T-helper 1 cell treated with Interleukin-12 subunit alpha and Interleukin-12 subunit beta and Interleukin-4 antibody, amounts not matched to agents 30 μg/mL and 1 μg/mL, for 36 hours (primary cell): ENCODE measurements at regions not wholly inside any gene's neighbourhood (a gene's known extent, or its start where the extent isn't known, plus 50 kb on each side); places are given as distances from the start of the nearest gene placed in this dataset.

Experiments used
- H3K27ac Mint-ChIP-seq: one replicate; pipeline ENCODE4 v1.8.0; 2021; ENCODE audit warnings: mild to moderate bottlenecking, mixed read lengths
- H3K27me3 Mint-ChIP-seq: one replicate; pipeline ENCODE4 v1.8.0; 2021; ENCODE audit warnings: low read depth, mixed read lengths
- H3K36me3 Mint-ChIP-seq: one replicate; pipeline ENCODE4 v1.8.0; 2021; ENCODE audit warnings: low read depth, mixed read lengths
- H3K4me1 Mint-ChIP-seq: one replicate; pipeline ENCODE4 v1.8.0; 2021; ENCODE audit warnings: low read depth, mixed read lengths
- H3K4me3 Mint-ChIP-seq: one replicate; pipeline ENCODE4 v1.8.0; 2021; ENCODE audit warnings: mild to moderate bottlenecking, moderate library complexity, mixed read lengths
- H3K9me3 Mint-ChIP-seq: one replicate; pipeline ENCODE4 v1.8.0; 2021; ENCODE audit warnings: mixed read lengths

- Mint-ChIP-seq H3K27ac (no peak overlapping the region), H3K4me3 (no peak overlapping the region), H3K9me3 (no peaks in the 10 kb centered on the region), H3K36me3 (no peaks in the 10 kb centered on the region), H3K4me1 (peaks cover 6% of the 10 kb centered on the region), H3K27me3 (peaks cover 9% of the 10 kb centered on the region)
Measured at GRCh38 chr20:58011947-58012610, 216.4 kb downstream of the ANKRD60 start.

DNA sequence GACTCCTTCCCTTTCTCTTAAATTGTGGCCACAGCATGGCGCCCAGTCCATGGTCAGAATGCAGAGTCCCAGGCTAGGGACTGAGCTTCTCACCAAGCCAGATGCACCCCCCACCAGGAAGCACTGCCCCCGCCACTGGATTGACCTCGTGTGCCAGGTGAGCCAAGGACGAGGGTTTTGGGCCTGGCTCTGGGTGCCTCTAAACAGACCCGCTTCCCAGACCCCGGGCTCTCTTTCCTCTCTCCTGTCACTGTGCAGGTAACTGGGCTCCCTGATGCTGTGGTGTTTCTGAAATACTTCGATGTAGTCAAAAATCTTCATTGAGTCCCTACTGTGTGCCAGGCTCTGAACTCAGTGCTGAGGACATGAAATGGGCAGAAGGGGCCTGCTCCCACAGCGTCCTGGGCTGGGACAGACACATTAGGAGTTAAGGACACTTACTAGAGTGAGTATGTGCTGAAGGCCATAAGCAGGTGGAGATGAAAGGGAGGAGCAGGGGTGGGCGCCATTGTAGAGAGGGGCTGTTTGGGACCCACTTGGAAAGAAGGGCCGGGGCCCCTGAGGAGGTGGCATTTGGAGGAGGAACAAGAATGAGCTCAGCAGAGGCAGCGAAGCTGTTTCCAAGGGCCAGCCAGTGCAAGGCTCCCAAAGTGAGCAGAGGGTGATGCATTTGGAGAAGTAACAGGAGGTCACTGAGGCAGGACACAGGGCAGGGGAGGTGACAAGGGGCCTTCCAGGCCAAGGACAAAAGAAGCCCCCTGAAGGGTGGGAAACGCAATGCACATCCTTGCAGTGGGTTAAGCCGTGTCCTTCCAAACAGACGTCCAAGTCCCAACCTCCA, 217.1 kb downstream of the ANKRD60 start:
- Mint-ChIP-seq H3K27ac (no peak overlapping the region), H3K9me3 (no peaks in the 10 kb centered on the region), H3K4me1 (peaks cover 6% of the 10 kb centered on the region), H3K27me3 (peaks cover 9% of the 10 kb centered on the region), H3K36me3 (no peaks in the 10 kb centered on the region), H3K4me3 (no peak overlapping the region)

GRCh38 chr20:58010666-58011065, 217.8 kb downstream of the ANKRD60 start:
- H3K27ac Mint-ChIP-seq: no peak overlapping the region
- no peaks in the 10 kb centered on the region for H3K36me3 Mint-ChIP-seq
- peaks cover 6% of the 10 kb centered on the region for H3K4me1 Mint-ChIP-seq
- peaks cover 7% of the 10 kb centered on the region for H3K27me3 Mint-ChIP-seq
- no peaks in the 10 kb centered on the region for H3K9me3 Mint-ChIP-seq
- H3K4me3 Mint-ChIP-seq: no peak overlapping the region

GRCh38 chr20:58010186-58010585, 218.3 kb downstream of the ANKRD60 start:
- Mint-ChIP-seq H3K27ac (no peak overlapping the region), H3K27me3 (peaks cover 5% of the 10 kb centered on the region), H3K9me3 (no peaks in the 10 kb centered on the region), H3K36me3 (no peaks in the 10 kb centered on the region), H3K4me1 (peaks cover 6% of the 10 kb centered on the region), H3K4me3 (no peak overlapping the region)

DNA sequence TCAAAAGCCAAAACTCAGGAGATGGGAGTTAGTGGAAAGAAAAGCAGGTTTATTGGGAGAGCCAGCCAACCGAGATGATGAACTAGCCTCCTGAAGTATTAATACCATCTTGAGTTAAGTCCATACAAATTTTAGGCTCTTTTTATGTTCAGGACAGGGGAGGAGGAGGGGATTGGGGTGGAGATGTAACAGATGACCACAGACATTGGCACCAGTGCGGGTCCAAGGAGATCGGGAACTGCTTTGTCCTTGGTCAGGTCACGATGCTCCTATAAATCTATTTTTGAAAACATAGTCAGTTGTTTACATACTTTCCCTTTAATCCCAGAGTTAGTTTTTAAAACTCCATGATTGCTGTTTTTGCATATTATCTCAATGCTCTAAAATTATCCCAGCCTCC, 219.6 kb downstream of the ANKRD60 start:
- H3K4me3 Mint-ChIP-seq: no peak overlapping the region

DNA sequence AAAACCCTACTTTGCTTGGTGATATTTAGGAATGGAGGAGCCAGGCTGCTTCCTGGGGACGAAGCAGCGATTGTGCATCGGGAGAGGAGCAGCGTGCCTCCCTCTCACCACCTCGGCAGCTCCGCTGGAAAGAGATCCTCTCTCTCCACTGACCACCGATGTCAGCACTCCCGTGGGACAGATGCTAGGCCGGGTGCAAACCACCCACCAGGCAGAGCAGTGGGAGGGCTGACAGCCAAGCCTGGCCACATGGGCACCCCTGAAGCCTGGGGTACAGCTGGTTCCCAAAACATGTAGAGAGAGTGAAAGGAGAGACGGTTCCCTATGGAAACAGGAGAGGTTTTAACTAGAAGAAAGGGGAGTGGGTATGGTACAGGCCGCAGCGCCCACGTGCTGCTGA, 220.0 kb downstream of the ANKRD60 start:
- H3K36me3 Mint-ChIP-seq: no peaks in the 10 kb centered on the region
- no peaks in the 10 kb centered on the region for H3K27me3 Mint-ChIP-seq
- H3K4me1 Mint-ChIP-seq: no peaks in the 10 kb centered on the region
- no peak overlapping the region for H3K4me3 Mint-ChIP-seq
- H3K9me3 Mint-ChIP-seq: no peaks in the 10 kb centered on the region
- no peak overlapping the region for H3K27ac Mint-ChIP-seq

More for the DNA sequence above, 219.6 kb downstream of the ANKRD60 start:
- no peaks in the 10 kb centered on the region for H3K27me3 Mint-ChIP-seq
- H3K9me3 Mint-ChIP-seq: no peaks in the 10 kb centered on the region
- no peaks in the 10 kb centered on the region for H3K4me1 Mint-ChIP-seq
- H3K36me3 Mint-ChIP-seq: no peaks in the 10 kb centered on the region
- H3K27ac Mint-ChIP-seq: no peak overlapping the region

DNA sequence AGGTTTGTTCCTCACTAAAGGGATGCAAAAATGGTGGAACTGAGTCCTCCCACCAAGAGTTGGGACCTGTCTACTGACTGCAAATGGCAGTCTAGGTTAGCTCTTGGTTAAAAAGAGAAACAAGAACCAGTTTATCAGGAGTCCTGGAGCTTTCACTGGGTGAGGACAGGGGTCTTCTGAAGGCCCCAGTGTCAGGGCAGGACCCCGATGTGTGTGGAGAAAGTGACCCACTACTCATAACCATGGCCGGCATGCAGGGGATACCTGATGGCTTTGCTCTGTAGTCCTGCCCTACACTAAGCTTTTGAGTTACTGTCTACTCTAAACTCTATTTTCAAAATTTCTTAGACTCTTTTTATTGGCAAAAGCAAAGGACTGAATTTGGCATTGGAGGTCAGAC, 220.5 kb downstream of the ANKRD60 start:
- Mint-ChIP-seq H3K4me3 (no peak overlapping the region), H3K4me1 (no peaks in the 10 kb centered on the region), H3K9me3 (no peaks in the 10 kb centered on the region), H3K27me3 (no peaks in the 10 kb centered on the region), H3K27ac (no peak overlapping the region), H3K36me3 (no peaks in the 10 kb centered on the region)

DNA sequence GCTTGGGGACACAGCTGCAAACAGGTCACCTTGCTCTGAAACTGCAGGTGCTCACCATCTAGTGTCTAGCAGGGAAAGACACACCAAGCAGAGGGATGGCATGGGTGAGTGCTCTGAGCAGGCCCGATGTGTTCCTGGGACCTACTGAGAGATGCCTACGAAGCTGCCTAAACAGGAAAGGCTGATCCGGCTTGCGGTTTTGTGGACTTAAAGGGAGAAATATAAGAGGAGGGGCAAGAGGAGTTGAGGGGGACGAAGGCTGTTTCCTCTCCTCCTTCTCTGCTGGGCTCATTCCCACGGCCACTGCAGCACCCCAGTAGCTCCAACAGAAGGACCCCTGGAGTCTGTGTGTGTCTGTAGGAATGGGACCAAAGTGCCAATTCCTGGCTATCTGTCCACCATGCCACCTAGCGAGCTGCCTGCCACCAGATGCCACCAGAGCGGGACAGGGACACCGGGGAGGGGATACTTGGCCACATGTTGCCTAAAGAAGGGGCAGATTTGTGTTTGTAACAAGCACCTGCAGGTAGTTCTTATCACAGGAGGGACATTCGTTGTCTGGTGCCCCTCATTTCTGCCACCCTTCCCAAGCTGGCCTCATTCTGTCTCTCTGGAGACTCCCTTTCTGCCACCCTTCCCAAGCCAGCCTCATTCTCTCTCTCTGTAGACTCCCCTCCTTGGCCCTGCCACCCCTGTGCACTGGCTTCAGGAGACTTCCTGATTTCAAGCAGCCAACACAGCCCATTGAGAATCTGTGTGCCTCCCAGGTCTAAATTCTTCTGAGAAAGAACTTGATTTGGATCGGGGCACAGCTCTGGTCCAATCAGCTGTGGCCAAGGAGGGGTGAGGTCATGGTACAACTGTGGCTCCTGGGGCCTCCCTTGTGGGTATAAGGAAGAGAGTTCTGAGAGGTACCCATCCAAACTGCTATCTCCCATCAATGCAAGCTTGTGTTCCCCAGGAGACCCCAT, 221.8 kb downstream of the ANKRD60 start:
- Mint-ChIP-seq H3K27me3 (no peaks in the 10 kb centered on the region), H3K27ac (no peak overlapping the region), H3K4me1 (no peaks in the 10 kb centered on the region), H3K36me3 (no peaks in the 10 kb centered on the region), H3K9me3 (no peaks in the 10 kb centered on the region), H3K4me3 (no peak overlapping the region)

DNA sequence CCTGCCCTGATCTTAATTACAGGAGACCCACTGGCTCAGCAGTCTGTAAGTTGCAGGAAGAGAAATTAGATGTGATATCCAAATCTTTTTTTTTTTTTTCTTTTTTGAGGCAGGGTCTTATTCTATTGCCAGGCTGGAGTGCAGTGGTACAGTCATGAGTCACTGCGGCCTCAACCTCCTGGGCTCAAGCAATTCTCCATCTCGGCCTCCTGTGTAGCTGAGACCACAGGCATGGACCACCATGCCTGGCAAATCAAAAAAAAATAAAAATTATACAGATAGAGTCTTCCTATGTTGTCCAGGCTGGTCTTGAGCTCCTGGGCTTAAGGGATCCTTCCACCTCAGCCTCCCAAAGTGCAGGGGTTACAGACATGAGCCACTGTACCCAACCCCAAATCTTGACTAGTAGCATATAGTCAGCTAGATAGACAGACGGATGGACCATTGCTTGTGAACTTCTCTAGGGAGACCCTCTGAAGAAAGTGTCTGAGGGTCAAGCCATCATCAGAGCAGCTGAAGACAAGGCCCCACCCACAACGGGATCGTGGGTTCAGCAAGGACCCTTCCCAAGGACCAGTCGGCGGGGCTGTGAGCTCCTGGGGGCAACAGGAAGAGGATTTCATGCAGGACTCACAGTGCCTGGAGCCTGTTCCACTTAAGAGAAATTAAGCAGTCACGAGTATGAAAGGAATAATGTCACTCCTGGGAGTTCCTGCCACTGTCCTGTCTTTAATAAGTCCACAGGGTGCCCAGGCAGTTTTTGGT, 222.7 kb downstream of the ANKRD60 start:
- Mint-ChIP-seq H3K27ac (no peak overlapping the region), H3K9me3 (no peaks in the 10 kb centered on the region), H3K27me3 (no peaks in the 10 kb centered on the region), H3K36me3 (no peaks in the 10 kb centered on the region), H3K4me1 (no peaks in the 10 kb centered on the region), H3K4me3 (no peak overlapping the region)

- H3K4me3 Mint-ChIP-seq: no peak overlapping the region
- no peaks in the 10 kb centered on the region for H3K9me3 Mint-ChIP-seq
- no peaks in the 10 kb centered on the region for H3K27me3 Mint-ChIP-seq
- H3K27ac Mint-ChIP-seq: no peak overlapping the region
- H3K36me3 Mint-ChIP-seq: no peaks in the 10 kb centered on the region
- H3K4me1 Mint-ChIP-seq: no peaks in the 10 kb centered on the region
Measured at GRCh38 chr20:58004900-58005299, 223.6 kb downstream of the ANKRD60 start.

GRCh38 chr20:58004146-58004545, 224.3 kb downstream of the ANKRD60 start:
- H3K27me3 Mint-ChIP-seq: no peaks in the 10 kb centered on the region
- H3K9me3 Mint-ChIP-seq: no peaks in the 10 kb centered on the region
- no peak overlapping the region for H3K27ac Mint-ChIP-seq
- H3K36me3 Mint-ChIP-seq: no peaks in the 10 kb centered on the region
- H3K4me1 Mint-ChIP-seq: no peaks in the 10 kb centered on the region
- no peak overlapping the region for H3K4me3 Mint-ChIP-seq

- Mint-ChIP-seq H3K4me1 (no peaks in the 10 kb centered on the region), H3K27ac (no peak overlapping the region), H3K4me3 (no peak overlapping the region), H3K36me3 (no peaks in the 10 kb centered on the region), H3K27me3 (peaks cover 3% of the 10 kb centered on the region), H3K9me3 (no peaks in the 10 kb centered on the region)
Measured at GRCh38 chr20:58003525-58003924, 224.9 kb downstream of the ANKRD60 start.

GRCh38 chr20:58002901-58003300, 225.6 kb downstream of the ANKRD60 start:
- H3K4me1 Mint-ChIP-seq: no peaks in the 10 kb centered on the region
- peaks cover 8% of the 10 kb centered on the region for H3K27me3 Mint-ChIP-seq
- H3K27ac Mint-ChIP-seq: no peak overlapping the region
- H3K36me3 Mint-ChIP-seq: no peaks in the 10 kb centered on the region
- no peaks in the 10 kb centered on the region for H3K9me3 Mint-ChIP-seq
- no peak overlapping the region for H3K4me3 Mint-ChIP-seq

GRCh38 chr20:58001946-58002345, 226.5 kb downstream of the ANKRD60 start:
- H3K9me3 Mint-ChIP-seq: no peaks in the 10 kb centered on the region
- H3K27ac Mint-ChIP-seq: no peak overlapping the region
- H3K4me3 Mint-ChIP-seq: no peak overlapping the region
- H3K27me3 Mint-ChIP-seq: peaks cover 14% of the 10 kb centered on the region
- H3K4me1 Mint-ChIP-seq: no peaks in the 10 kb centered on the region
- H3K36me3 Mint-ChIP-seq: no peaks in the 10 kb centered on the region
